MCF 10A (cell line): ENCODE measurements at regions not wholly inside any gene's neighbourhood (a gene's known extent, or its start where the extent isn't known, plus 50 kb on each side); places are given as distances from the start of the nearest gene placed in this dataset.

ENCODE experiments used
- BruUV-seq: library from RNA; stranded (reverse); fragments of 400-500 nt; replicated peaks from 2 replicates; lab custom pipeline; 2021; lab: Mats Ljungman, UMichigan
- CTCF ChIA-PET: fragments of 300-600 bp; sonication (Branson Sonifier 250); formaldehyde crosslinking; extraction: SDS; loops from one replicate; lab custom pipeline; 2021; ENCODE audit warnings: antibody characterized with exemption, inconsistent platforms; lab: Yijun Ruan, JAX
- POLR2A ChIA-PET: fragments of 300-600, 350-650 bp; sonication (Branson Sonifier 250); formaldehyde crosslinking; extraction: SDS; loops from one replicate; lab custom pipeline; 2020; ENCODE audit warnings: antibody characterized with exemption, inconsistent platforms; lab: Yijun Ruan, JAX
- DNase-seq: peaks from one replicate; pipeline ENCODE4 v3.0.0-alpha.2; 2018; ENCODE audit not compliant: unreplicated experiment
- H3K27ac Mint-ChIP-seq: one replicate; pipeline ENCODE4 v1.8.0; 2022; ENCODE audit warnings: mild to moderate bottlenecking, low read depth, mixed read lengths; ENCODE audit not compliant: unreplicated experiment
- H3K27me3 Mint-ChIP-seq: one replicate; pipeline ENCODE4 v1.8.0; 2022; ENCODE audit warnings: mixed read lengths; ENCODE audit not compliant: insufficient read depth, unreplicated experiment
- H3K36me3 Mint-ChIP-seq: one replicate; pipeline ENCODE4 v1.8.0; 2022; ENCODE audit warnings: mild to moderate bottlenecking, moderate library complexity, mixed read lengths; ENCODE audit not compliant: insufficient read depth, unreplicated experiment
- H3K4me1 Mint-ChIP-seq: one replicate; pipeline ENCODE4 v1.8.0; 2022; ENCODE audit warnings: mixed read lengths; ENCODE audit not compliant: insufficient read depth, unreplicated experiment
- H3K4me3 Mint-ChIP-seq: one replicate; pipeline ENCODE4 v1.8.0; 2022; ENCODE audit warnings: mild to moderate bottlenecking, moderate library complexity, mixed read lengths; ENCODE audit not compliant: unreplicated experiment
- H3K9me3 Mint-ChIP-seq: one replicate; pipeline ENCODE4 v1.8.0; 2022; ENCODE audit warnings: mixed read lengths; ENCODE audit not compliant: unreplicated experiment
- CTCF ChIP-seq: fragments of 200-600 bp; IDR thresholded peaks from one replicate; pipeline ENCODE4 v1.8.0; 2022; ENCODE audit warnings: antibody characterized with exemption, mild to moderate bottlenecking; ENCODE audit not compliant: unreplicated experiment
- intact Hi-C: fragments of 100-400 bp; cut with micrococcal nuclease; formaldehyde crosslinking; loops from 2 replicates; pipeline ENCODE4 v1.14.1; 2022

GRCh38 chr2:185891403-185891802, 152.8 kb downstream of the FSIP2 start:
- CTCF ChIA-PET = no interaction called here
- intact Hi-C loops = no loop called here

GRCh38 chr2:185891804-185892411, 153.3 kb downstream of the FSIP2 start:
- Mint-ChIP-seq H3K36me3 (no peaks in the 10 kb centered on the region), H3K9me3 (no peaks in the 10 kb centered on the region), H3K27me3 (no peaks in the 10 kb centered on the region), H3K27ac (no peak overlapping the region), H3K4me3 (no peak overlapping the region), H3K4me1 (no peaks in the 10 kb centered on the region)
- no peak for DNase-seq
- intact Hi-C loops = no loop called here
- no peak for TF ChIP-seq CTCF
- no TSS peak for BruUV-seq
- POLR2A ChIA-PET = interaction anchor here (1.5 kb wide), 1 partner anchor 18 kb away, joined by 4 read pairs; no protein-coding TSS in a partner anchor
- CTCF ChIA-PET = no interaction called here

More at GRCh38 chr2:185891403-185891802, 152.8 kb downstream of the FSIP2 start:
- no peaks in the 10 kb centered on the region for H3K9me3 Mint-ChIP-seq
- TF ChIP-seq CTCF = no peak
- POLR2A ChIA-PET = interaction anchor here (1.5 kb wide), 1 partner anchor 17 kb away, joined by 4 read pairs; no protein-coding TSS in a partner anchor
- no peaks in the 10 kb centered on the region for H3K36me3 Mint-ChIP-seq
- H3K4me1 Mint-ChIP-seq = no peaks in the 10 kb centered on the region
- H3K27ac Mint-ChIP-seq = no peak overlapping the region
- no peaks in the 10 kb centered on the region for H3K27me3 Mint-ChIP-seq
- no peak overlapping the region for H3K4me3 Mint-ChIP-seq
- no peak for DNase-seq
- no TSS peak for BruUV-seq

- CTCF ChIA-PET = no interaction called here
- no peak overlapping the region for H3K4me3 Mint-ChIP-seq
- no peak for TF ChIP-seq CTCF
- no peak overlapping the region for H3K27ac Mint-ChIP-seq
- H3K9me3 Mint-ChIP-seq = no peaks in the 10 kb centered on the region
- POLR2A ChIA-PET = no interaction called here
- H3K4me1 Mint-ChIP-seq = no peaks in the 10 kb centered on the region
- H3K36me3 Mint-ChIP-seq = no peaks in the 10 kb centered on the region
- H3K27me3 Mint-ChIP-seq = no peaks in the 10 kb centered on the region
- BruUV-seq = no TSS peak
- no peak for DNase-seq
- intact Hi-C loops = no loop called here
Observed at GRCh38 chr2:185892484-185892883, 153.9 kb downstream of the FSIP2 start.

GRCh38 chr2:185894223-185894622, 155.6 kb downstream of the FSIP2 start:
- no peaks in the 10 kb centered on the region for H3K9me3 Mint-ChIP-seq
- no peak for TF ChIP-seq CTCF
- CTCF ChIA-PET = no interaction called here
- no peak for DNase-seq
- no TSS peak for BruUV-seq
- no peak overlapping the region for H3K27ac Mint-ChIP-seq
- H3K4me3 Mint-ChIP-seq = no peak overlapping the region
- H3K4me1 Mint-ChIP-seq = no peaks in the 10 kb centered on the region
- intact Hi-C loops = no loop called here
- POLR2A ChIA-PET = no interaction called here
- H3K36me3 Mint-ChIP-seq = no peaks in the 10 kb centered on the region
- H3K27me3 Mint-ChIP-seq = no peaks in the 10 kb centered on the region
